ENCODE measurements at regions not wholly inside any gene's neighbourhood (a gene's known extent, or its start where the extent isn't known, plus 50 kb on each side); places are given as distances from the start of the nearest gene placed in this dataset.

DNA sequence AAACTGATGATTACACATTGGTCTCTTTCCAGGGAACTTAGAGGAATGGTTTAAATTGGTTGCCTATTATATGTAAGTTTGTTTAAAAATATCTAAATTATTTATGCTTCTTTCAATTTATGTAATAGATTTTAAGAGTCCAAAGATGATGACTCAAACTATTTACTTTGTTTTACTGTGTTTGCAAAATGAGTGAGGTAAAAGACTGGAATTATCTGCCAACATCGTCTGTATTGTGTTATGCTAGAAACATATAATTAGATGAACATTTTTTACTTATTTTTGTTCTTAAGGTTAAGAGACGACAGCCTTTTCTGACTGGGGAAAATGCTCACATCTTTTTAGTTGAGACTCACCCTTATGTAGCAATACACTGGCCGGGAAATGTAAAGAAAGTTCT, 51.1 kb upstream of the SYTL5 start:
- no peaks in the 10 kb centered on the region for H4K20me1 ChIP-seq (ENCODE audit: control insufficient read depth, extremely low read depth, insufficient read depth, low read length)
- H3K36me3 ChIP-seq (ENCODE audit: control insufficient read depth, insufficient read depth, low read length) = no peaks in the 10 kb centered on the region
- H3K4me2 ChIP-seq (ENCODE audit: extremely low read depth, insufficient read depth, low read length) = no peak overlapping the region
- no peak overlapping the region for H2AFZ ChIP-seq (ENCODE audit: low read length)
- no peak for DNase-seq (ENCODE audit: low read depth in 2 of 2)
- no peak overlapping the region for H3K4me3 ChIP-seq (replicated peaks in 1 of 4; ENCODE audit: control extremely low read depth in 1 of 4, insufficient read depth in 1 of 4, low read depth in 3 of 4, low read length in 4 of 4)
- no peaks in the 10 kb centered on the region for H3K27me3 ChIP-seq (ENCODE audit: control insufficient read depth, insufficient read depth, low read length)
- H3K4me1 ChIP-seq (ENCODE audit: control insufficient read depth, extremely low read depth, insufficient read depth, low read length) = no peaks in the 10 kb centered on the region
- H3K27ac ChIP-seq (ENCODE audit: insufficient read depth, low read length) = no peak overlapping the region
- H3K9me3 ChIP-seq (ENCODE audit: control insufficient read depth, insufficient read depth, low read depth, low read length) = no peaks in the 10 kb centered on the region
- TF ChIP-seq EZH2 (IDR thresholded peaks at IDR 0.05; ENCODE audit: low read length, missing control alignments) = no peak
- TF ChIP-seq, protein P1, sequence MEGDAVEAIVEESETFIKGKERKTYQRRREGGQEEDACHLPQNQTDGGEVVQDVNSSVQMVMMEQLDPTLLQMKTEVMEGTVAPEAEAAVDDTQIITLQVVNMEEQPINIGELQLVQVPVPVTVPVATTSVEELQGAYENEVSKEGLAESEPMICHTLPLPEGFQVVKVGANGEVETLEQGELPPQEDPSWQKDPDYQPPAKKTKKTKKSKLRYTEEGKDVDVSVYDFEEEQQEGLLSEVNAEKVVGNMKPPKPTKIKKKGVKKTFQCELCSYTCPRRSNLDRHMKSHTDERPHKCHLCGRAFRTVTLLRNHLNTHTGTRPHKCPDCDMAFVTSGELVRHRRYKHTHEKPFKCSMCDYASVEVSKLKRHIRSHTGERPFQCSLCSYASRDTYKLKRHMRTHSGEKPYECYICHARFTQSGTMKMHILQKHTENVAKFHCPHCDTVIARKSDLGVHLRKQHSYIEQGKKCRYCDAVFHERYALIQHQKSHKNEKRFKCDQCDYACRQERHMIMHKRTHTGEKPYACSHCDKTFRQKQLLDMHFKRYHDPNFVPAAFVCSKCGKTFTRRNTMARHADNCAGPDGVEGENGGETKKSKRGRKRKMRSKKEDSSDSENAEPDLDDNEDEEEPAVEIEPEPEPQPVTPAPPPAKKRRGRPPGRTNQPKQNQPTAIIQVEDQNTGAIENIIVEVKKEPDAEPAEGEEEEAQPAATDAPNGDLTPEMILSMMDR (conservative IDR thresholded peaks at IDR 0.05 in 1 of 2, IDR thresholded peaks at IDR 0.05 in 1 of 2; ENCODE audit: low read depth in 1 of 2, low read length in 2 of 2) = no peak
- H3K9ac ChIP-seq (ENCODE audit: insufficient read depth, low read length) = no peak overlapping the region
- H3K79me2 ChIP-seq (ENCODE audit: control insufficient read depth, insufficient read depth, low read length) = no peaks in the 10 kb centered on the region

DNA sequence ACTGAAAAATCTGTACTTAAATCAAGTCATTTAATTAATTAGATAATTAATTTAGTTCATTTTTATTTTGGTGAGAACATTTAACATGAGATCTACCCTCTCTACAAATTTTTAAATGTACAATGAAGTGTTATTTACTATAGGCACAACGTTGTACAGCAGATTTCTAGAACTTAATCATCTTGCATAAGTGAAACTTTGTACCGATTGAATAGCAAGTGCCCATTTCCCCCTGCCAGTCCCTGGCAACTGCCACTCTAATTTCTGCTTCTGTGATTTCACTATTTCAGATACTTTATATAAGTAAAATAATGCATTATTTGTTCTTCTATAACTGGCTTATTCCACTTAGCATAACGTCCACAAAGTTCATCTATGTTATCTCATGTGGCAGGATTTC, 50.1 kb upstream of the SYTL5 start:
- Histone ChIP-seq H4K20me1 (ENCODE audit: control insufficient read depth, extremely low read depth, insufficient read depth, low read length) (no peaks in the 10 kb centered on the region), H2AFZ (ENCODE audit: low read length) (no peak overlapping the region), H3K4me3 (replicated peaks in 1 of 4; ENCODE audit: control extremely low read depth in 1 of 4, insufficient read depth in 1 of 4, low read depth in 3 of 4, low read length in 4 of 4) (no peak overlapping the region), H3K79me2 (ENCODE audit: control insufficient read depth, insufficient read depth, low read length) (no peaks in the 10 kb centered on the region), H3K9ac (ENCODE audit: insufficient read depth, low read length) (no peak overlapping the region), H3K27ac (ENCODE audit: insufficient read depth, low read length) (no peak overlapping the region), H3K27me3 (ENCODE audit: control insufficient read depth, insufficient read depth, low read length) (no peaks in the 10 kb centered on the region), H3K9me3 (ENCODE audit: control insufficient read depth, insufficient read depth, low read depth, low read length) (no peaks in the 10 kb centered on the region), H3K4me1 (ENCODE audit: control insufficient read depth, extremely low read depth, insufficient read depth, low read length) (no peaks in the 10 kb centered on the region), H3K4me2 (ENCODE audit: extremely low read depth, insufficient read depth, low read length) (no peak overlapping the region), H3K36me3 (ENCODE audit: control insufficient read depth, insufficient read depth, low read length) (no peaks in the 10 kb centered on the region)
- DNase-seq (ENCODE audit: low read depth in 2 of 2) = no peak
- TF ChIP-seq, protein P1 (conservative IDR thresholded peaks at IDR 0.05 in 1 of 2, IDR thresholded peaks at IDR 0.05 in 1 of 2; ENCODE audit: low read depth in 1 of 2, low read length in 2 of 2) = no peak
- no peak for TF ChIP-seq EZH2 (IDR thresholded peaks at IDR 0.05; ENCODE audit: low read length, missing control alignments)
